HG02623 (cell line): ENCODE measurements at regions not wholly inside any gene's neighbourhood (a gene's known extent, or its start where the extent isn't known, plus 50 kb on each side); places are given as distances from the start of the nearest gene placed in this dataset.

Experiments used
- ATAC-seq: cut with Tn5 transposase; IDR thresholded peaks from one replicate; pipeline ENCODE4 v1.9.1; 2021; ENCODE audit warnings: moderate library complexity; ENCODE audit not compliant: unreplicated experiment

GRCh38 chr3:4021162-4021561 is 221.9 kb downstream of the LRRN1 start:
- ATAC-seq = no peak

DNA sequence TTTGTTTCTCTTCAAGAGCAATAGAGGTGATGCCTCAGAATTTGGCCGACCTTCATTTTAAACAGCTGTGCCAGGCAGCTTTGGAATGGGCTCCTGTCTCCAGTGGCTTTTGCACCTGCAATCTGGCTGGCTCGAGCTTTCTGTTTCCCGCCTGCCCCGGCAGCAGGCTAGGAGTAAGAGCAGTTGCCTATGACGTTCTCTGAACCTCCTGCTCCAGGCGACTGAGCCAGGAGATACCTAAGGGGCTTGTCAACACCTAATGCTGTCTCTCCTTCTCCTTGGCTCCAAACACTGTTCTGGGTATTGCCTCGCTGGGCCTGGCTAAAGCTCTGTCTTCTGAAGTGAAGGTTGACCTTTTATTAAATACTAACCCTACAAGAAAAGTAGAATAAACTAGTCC is 229.9 kb downstream of the LRRN1 start:
- no peak for ATAC-seq

- no peak for ATAC-seq
These were observed 231.4 kb downstream of the LRRN1 start for GRCh38 chr3:4030624-4031023.

DNA sequence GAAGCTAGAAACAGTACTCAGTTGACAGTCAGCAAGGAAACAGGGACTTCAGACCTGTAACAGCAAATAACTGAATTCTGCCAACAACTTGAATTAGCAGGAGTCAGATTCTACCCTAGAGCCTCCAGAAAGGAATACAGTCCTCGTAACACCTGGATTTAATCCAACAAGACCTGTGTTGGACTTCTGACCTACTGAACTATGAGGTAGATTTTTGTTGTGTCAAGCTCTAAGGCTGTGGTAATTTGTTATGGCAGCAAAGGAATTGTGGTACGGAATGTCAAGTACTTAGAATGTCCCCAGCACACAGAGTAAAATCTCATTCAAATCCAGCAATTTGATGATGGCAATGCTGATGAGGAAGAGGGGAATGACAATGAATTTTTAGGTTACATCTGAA is 234.1 kb downstream of the LRRN1 start:
- no peak for ATAC-seq

DNA sequence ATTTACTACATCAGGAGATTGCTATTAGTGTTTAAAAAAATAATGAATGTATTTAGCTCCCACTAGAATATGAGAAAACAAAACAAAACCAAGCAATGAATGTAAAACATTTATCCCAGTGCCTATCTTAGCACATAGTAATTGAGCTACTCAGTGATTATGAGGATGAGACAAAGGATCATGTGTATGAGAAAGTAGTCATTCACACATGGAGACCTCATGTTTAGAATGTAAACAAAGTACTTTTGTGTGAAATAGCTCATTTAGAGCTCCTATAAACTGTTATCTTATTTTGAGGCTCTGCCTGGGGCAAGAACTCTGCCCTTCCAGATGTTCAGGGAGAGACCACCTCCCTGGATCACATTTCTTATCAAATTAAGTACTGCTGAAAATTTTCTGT is 236.8 kb downstream of the LRRN1 start:
- ATAC-seq = no peak

DNA sequence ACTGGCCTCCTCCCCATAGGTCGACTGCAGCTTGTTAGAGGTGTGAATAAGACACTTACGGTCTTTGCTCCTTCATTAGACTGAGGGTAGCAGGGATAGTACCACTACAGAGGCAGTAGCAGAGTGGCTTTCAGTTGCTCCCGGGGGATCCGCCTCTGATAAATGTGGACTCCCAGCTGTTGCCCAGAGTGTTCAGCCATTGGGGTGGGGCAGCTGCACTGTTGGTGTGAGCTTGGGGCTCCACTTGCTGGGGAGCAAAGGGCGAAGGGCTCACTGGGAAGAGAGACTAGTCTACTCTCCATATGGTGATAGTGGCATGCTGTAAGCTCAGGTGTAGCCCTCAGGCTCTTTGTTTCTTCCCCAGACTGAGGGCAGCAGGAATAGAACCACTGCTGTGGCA is 239.1 kb downstream of the LRRN1 start:
- no peak for ATAC-seq

- no peak for ATAC-seq
These were observed 242.8 kb downstream of the LRRN1 start for GRCh38 chr3:4042070-4042469.

GRCh38 chr3:4042869-4043268 is 243.6 kb downstream of the LRRN1 start:
- ATAC-seq = no peak

- ATAC-seq = no peak
These were observed 244.8 kb downstream of the LRRN1 start for GRCh38 chr3:4043867-4044575.

DNA sequence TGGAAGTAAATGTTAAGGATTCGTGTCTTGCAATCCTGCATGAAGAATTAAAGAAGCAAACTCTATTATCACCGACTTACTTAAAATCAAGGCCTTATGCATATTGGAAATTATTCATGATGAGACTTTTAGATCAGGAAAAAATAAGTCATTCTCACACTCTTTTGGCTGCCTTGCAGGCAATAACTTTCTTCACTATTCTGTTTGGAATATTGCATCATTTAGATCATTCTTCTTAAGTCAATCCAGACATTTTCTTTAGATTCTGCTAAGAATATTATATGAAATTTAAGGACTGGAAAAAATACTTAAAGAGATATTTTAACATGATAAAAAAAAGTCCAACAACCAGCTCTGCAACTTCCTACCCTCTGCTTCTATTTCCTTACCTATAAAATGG is 245.4 kb downstream of the LRRN1 start:
- ATAC-seq = no peak

DNA sequence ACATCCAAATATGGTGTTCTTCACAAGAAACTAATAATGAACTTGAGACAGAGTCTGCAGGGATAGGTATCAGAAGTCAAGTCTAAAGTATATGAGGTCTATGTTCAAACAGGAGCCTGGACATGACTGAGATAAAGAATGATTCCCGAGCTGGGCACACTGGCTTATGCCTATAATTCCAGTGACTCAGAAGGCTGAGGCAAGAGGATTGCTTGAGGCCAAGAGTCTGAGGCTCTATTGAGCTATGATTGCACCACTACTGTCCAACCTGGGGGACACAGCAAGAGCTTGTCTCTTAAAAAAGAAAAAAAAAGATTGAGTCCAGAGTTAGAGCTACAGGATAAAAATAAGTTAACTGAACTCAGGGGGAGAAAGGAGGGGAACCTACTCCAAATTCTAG is 246.5 kb downstream of the LRRN1 start:
- ATAC-seq = no peak

- ATAC-seq = no peak
These were observed 248.1 kb downstream of the LRRN1 start for GRCh38 chr3:4047366-4047765.

- ATAC-seq = no peak
These were observed 250.5 kb upstream of the SETMAR start for GRCh38 chr3:4052706-4053105.

- ATAC-seq = no peak
These were observed 249.2 kb upstream of the SETMAR start for GRCh38 chr3:4053975-4054374.

DNA sequence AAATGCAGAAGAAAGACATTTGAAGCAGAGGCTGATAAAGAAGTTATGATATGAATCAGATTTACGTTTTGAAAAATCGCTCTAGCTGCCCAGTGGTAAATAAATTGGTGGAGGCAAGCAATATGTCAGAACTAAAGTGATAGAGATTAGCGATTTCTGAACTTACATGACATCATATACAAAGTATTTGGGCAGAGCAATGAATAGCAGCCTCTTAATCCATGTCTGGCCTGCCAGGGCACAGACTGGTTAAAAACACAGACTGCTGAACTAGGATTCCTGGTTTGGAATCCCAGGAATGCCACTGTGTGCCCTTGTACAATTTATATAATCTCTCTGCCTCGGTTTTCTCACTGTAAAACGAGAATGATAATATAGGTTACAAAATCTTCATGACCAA is 243.1 kb upstream of the SETMAR start:
- ATAC-seq = no peak

DNA sequence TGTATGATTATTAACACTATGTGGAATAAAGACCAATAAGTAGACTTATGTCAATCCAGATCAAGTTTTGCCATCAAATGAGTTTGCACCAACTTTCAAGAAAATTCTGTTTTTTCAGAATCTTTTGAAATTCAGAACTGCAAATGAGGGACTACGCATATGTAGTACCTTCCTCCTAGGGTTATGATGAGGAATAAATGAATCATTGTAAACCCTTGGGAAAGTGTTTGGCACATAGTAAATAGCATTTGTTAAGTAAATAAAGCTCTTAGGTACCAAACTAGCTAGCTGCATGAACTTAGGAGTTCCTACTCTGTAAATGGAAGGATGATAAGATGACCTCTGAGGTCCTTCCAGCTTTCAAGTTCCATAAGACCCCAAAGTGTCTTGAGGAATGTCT is 242.6 kb upstream of the SETMAR start:
- ATAC-seq = no peak

DNA sequence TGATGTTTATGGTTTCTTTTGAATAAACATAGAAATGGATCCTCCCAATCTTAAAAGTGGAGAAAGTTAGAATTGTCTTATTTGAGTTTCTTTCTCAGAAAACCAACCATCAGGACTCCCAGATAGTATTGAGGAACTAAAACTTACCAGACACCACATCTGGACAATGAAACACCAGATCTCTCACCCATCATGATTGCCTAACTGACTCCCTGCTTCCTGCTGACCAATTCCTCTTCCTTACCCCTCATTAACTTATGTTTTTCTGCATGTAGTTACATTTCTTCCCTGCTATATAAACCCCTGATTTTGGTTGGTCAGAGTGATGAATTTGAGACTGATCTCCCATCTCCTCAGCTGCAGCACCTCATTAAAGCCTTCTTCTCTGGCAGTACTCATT is 242.0 kb upstream of the SETMAR start:
- ATAC-seq = no peak

DNA sequence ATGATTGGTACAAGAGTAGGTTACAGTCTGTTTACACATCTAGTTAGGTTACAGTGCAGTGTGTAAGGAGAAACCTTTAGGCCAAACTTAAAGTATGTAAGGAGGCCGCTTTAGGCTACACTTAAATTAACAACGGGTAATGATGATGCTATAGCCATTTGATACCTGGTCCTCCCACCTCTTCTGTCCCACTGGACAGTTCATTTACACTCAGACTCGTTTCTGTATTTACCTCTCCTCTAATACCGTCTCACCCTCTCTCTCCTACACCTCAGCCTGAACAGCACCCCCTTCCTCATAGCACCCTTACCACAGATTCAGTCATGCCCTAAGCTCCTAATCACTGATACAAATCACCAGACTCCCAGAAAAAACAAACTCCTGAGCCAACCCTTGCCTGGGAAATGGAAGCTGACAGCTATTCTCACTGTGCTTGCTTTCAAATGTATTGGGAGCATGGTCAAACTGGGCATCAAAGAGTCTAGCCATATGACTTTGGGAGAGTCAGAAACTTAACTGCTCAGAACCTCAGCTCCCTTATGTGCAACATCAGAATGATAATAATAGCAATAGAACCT is 241.3 kb upstream of the SETMAR start:
- ATAC-seq = no peak

- ATAC-seq = no peak
These were observed 240.5 kb upstream of the SETMAR start for GRCh38 chr3:4062621-4063020.

GRCh38 chr3:4063916-4064574 is 239.1 kb upstream of the SETMAR start:
- ATAC-seq = no peak

DNA sequence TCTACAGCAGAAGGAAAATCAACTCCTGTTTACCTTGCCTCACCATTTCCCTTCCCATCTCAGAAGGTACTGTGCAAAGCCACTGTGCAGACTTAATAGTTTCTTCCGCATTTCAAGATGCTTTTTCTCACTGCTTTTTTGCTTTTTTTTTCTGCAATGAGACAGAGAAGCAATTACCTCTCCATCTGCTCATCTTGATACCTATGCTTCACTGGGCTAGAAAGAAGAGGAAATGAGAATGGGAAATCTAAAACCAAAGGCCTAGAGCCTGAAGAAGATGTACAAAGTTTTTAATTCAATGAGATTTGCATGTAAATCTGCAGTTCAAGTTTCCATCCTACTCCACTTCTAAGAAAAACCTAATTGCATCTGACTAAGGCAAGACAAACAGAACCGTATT is 238.1 kb upstream of the SETMAR start:
- peak; percentile 76 for ATAC-seq

DNA sequence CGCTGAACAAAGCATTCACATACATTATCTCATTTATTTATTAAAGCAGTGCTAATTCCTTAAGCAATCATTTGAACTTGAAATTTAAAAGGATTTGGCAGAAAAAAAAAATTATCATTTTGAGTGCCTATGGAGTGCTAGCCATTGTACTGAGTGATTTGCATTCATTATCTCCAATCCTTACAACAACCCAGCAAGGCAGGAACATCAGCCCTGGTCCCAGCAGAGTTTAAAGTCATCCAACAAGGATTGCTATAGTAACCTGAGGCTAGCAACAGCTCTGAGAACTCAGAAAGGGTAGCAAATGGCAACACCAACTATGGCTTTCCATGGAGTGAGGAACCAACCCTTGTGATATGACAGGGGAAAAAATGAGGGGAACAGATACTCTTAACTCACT is 237.6 kb upstream of the SETMAR start:
- no peak for ATAC-seq

DNA sequence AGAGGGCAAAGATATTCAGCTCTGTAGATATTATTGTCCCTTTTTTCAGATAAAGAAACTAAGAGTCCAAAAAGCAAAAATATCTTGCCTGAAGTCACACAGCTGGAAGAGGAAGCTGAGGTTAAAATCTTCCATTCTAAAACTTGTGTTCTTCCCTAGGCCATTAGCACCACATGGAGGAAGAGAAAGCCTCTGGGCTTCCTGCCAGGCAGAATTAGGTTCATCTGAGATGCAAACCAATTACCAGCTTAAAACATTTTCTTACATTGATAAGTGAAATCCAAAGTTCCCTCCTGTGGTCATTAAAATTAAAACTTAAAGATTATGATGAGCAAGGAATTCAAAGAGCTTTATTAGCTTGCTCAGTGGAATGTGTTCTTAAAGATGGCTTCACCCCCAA is 235.3 kb upstream of the SETMAR start:
- ATAC-seq = no peak
